ENCODE measurements at regions not wholly inside any gene's neighbourhood (a gene's known extent, or its start where the extent isn't known, plus 50 kb on each side); places are given as distances from the start of the nearest gene placed in this dataset.

- no peak for DNase-seq (ENCODE audit: low spot score)
Measured at GRCh38 chr11:116096272-116096995, 592.2 kb upstream of the CADM1 start.

DNA sequence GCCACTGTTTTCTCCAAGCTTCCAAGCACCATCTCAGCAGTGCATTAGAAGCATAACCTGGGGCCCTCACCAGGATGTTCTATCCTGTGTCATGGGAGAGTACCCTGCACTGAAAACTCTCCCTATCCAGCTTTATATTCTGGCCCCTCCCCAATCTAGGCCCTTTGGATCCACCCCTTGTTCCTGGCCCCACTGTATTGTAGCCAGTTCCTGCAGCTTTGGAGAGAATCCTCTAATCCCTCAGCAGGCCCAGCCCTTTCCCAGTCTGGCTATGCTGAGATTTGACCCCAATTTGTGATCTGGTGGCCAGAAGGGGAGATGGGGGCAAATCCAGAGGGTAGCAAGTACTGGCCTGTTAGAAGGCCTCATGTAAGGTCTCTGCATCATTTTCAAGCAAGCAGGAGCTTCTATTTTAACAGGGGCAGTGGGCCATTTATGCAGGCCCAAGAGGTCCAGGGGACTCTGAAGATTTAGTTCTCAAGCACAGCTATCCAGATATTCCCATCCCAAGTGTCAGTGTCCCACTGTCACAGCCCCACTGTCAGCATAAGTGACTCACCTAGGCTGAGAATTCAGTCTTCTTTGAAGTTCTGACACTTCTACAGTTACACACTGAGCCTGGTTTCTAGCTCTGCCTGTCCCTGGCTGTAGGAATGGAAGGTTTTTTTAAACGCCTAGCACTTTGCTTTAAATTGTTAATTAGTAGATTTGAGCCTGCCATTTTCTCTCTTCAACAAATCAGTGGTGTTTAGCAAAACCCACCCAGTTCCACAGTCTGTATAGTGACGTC lies 589.5 kb upstream of the CADM1 start:
- no peak for DNase-seq (ENCODE audit: low spot score)

GRCh38 chr11:116093065-116093464 lies 588.9 kb upstream of the CADM1 start:
- no peak for DNase-seq (ENCODE audit: low spot score)

- DNase-seq (ENCODE audit: low spot score): no peak
Measured at GRCh38 chr11:116086426-116086825, 582.2 kb upstream of the CADM1 start.

GRCh38 chr11:116085031-116085635 lies 580.9 kb upstream of the CADM1 start:
- DNase-seq (ENCODE audit: low spot score): no peak

DNA sequence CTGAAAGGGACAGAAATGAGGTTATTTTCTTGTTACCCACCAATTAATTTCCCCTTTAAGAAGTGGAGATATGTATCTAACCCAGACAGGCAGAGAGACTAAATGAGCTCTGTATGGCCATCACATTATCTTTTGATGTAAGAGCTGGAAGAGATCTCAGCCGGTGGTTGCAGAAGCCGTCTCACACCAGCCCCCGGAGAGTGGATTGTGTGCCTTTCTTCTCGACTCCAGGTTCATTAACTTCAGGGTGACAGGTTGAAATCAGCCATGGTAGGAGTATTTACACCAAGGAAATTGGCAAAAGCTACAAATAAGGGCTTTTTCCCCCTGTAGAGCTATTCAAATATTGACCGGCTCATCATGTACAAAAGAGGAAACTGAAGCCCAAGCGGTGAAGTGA lies 580.3 kb upstream of the CADM1 start:
- DNase-seq (ENCODE audit: low spot score): no peak

- no peak for DNase-seq (ENCODE audit: low spot score)
Measured at GRCh38 chr11:116082256-116082655, 578.0 kb upstream of the CADM1 start.

GRCh38 chr11:116079580-116079979 lies 575.4 kb upstream of the CADM1 start:
- no peak for DNase-seq (ENCODE audit: low spot score)

- no peak for DNase-seq (ENCODE audit: low spot score)
Measured at GRCh38 chr11:116078101-116078591, 573.9 kb upstream of the CADM1 start.

DNA sequence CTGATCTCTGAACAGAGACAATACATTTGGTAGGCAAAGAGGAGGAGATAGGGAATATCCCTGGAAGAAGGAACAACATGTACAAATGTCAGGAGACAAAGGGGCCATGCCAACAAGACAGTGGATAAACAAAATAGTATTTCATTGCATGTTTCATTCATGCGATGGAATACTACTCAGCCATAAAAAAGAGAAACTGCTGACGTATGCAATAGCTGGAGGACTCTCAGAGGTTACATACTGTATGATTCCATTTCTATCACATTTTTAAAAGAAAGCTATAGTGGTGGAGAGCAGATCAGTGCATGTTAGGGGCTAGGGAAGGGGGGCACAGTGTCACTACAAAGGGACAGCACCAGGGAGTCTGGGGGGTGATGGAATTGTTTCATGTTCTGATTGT lies 572.9 kb upstream of the CADM1 start:
- no peak for DNase-seq (ENCODE audit: low spot score)

DNA sequence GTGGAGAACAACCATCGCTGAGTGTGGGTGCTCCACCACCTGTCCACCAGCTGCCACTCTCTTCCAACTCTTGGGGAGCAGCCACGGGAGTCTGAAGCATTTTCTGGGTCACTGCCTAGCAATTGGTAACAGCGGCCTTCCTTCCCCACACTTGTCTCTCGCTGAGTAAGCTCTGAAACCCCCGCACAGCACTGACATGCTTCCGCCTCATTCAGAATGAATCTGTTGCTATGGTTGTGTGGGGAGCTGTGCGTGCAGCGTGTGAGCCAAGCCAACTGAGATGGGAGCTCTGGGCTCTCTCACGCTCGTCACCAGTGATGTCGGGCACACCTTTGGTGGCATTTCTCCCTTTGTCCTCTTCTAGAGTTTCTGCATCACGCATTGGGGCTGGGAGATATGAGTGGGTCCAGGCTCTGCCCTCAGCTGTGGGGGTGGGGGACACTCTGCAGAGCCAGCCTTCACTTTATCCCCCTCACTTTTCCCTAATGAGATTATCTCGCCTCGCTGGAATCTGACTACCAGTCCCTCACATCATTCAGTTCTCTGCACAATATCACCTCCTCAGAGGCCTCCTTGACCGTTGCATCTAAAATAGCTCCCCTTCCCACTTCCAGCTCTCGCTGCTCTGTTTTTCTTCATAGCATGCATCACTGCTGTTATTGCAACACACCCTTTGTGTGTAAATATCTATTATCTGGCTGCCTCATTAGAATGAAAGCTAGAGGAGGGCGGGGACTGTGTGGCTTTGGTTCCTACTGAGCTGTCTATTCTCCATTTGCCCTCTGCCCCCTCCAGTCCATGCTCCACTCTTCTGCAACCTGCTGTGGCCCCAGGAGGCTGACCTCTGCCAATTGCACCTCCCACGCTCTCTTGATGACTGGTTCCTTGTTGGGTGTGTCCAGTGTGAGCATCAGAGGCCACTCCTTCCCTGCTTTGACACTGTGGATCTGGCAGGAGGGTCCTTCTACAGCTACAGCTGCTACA lies 569.9 kb upstream of the CADM1 start:
- DNase-seq (ENCODE audit: low spot score): no peak

DNA sequence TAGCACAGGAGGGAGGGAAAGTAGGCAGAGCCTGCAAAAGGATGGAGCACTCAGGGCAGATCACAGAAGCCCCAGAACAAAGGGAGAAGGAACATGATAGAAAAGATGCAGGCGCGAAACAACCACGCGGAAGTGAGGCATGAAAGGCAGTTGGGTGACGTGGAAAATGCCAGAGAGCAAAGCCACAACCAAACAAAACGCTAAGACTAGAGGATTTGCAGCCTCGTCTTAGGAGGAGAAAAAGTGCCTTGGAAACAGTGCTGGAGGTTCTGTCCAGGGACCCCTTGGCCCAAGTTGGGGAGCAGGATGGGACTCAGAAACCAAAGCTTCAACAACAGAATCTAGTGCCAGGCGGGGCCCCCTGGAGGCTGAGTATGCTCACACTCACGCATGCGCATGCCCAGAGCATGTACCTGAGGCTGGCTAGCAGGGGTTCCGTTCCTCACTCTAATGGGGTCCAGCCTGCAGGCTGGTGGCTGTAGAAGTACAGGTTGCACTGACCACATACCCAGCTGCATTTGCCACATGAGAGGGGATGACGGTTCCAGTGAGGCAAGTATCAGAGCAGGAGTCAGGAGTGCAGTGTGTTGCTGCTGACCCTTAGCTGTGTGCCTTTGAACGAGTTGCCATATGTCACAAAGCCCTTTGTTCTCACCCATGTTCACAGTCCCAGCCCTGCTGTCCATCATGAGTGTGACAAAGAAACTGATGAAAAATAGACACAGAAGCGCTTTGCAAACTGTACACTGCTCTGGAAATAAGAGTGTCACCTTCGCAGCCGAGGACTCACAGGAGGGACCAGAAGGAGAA lies 568.6 kb upstream of the CADM1 start:
- no peak for DNase-seq (ENCODE audit: low spot score)

GRCh38 chr11:116072133-116072532 lies 567.9 kb upstream of the CADM1 start:
- no peak for DNase-seq (ENCODE audit: low spot score)

DNA sequence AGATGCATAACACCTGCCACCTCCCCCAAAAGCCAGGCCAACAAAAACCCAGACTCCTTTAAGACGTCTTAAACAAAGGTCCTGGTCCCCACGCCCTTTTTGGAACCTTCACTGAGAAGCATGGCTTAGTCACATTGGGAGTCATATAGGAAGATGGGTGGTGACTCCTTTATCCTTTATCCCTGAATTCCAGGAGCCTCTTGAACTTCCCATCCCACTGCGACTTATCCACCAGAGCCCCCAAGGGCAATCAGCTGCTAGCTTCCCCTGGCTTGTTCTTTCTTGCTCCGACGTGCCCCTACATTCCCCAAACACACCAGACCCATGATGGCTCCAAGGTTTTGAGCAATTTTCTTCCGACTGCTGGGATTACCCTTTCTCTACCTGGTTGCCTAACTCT lies 567.0 kb upstream of the CADM1 start:
- no peak for DNase-seq (ENCODE audit: low spot score)

DNA sequence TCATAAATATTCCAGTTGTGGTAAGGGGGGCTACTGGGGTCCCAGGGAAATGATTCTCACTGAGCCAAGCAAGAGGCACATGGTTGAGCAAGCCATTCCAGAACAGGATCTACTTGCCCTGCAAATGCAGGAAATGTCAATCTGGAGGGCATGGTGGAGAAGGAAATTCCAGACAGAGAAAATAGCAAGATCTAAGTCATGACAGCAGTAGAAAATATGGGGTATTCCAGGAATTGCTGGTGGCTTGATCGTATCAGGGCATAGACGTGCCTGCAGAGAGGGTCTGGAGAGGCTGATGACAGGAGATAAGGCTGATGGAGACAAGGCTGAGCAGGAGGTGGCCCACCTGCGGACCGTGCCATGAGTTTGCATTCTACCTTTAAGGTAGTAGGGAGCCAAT lies 566.3 kb upstream of the CADM1 start:
- no peak for DNase-seq (ENCODE audit: low spot score)

DNA sequence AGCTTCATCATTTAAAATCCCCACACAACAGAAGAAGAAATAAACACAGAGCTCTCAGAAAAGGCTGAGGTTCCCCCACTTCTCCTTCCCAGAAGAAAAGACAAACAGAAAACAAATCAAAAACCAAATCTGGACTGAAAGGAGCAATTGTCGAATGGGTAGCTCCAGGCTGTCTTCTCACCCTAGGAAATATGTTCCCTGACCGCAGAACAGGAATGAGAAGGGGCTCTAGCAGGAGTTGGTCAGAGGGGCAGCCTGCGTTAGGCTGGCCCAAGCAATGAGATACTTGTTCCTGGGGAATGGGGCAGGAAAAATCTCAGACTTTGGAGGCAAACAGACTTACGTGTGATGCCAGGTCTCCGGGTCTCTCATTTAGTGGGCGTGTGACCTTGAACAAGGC lies 562.6 kb upstream of the CADM1 start:
- DNase-seq (ENCODE audit: low spot score): no peak

DNA sequence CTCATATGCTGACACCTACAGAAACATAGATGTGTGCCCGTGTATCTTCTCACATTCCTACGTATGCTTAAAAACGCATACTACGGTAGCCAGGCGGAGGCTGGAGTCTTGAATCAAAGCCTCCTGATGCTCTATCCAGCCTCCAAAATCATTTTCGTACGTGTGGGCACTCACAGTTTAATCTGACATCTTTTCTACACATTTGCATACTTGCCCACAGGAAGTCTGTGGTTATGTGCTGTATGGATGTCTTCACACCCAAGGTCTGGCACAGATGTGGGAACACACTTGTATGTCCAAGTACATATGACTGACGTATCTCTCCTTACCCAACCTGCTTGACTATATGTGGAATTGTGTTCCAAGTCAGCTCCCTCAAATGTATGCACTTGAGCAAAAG lies 561.8 kb upstream of the CADM1 start:
- no peak for DNase-seq (ENCODE audit: low spot score)

DNA sequence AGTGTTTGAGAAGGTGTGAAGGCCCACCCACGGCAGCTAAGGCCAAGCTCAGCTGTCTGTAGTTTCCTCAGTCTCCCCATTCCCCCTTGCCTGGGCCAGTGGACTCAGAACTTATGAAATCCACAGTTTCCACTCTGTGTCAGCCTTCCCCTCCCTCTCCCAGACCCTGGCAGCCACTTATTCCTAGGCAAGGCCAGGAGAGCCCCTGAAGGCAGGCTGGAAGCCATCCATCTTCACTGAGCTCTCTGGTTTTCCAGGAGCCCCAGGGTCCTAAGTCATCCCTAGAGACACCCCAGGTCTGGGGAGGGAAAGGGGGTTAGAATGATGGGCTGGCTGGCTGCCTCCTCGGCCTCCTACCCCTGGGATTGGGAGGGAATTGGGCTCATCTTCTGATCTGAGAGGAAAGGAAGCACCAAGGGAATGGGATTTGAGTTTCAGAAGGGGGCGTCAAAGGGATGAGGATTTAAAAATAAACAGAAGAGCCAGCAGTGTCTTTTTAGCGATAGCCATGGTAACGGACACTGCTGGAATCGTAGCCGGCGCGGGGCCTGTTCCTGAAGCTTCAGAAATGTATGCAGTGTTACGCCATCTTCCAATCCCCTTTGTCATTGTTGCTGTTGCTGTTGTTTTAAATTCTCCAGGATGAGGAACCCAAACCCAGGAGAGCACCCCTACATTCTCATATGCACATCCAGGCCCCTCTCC lies 561.1 kb upstream of the CADM1 start:
- DNase-seq (ENCODE audit: low spot score): no peak

GRCh38 chr11:116062490-116063171 lies 558.4 kb upstream of the CADM1 start:
- no peak for DNase-seq (ENCODE audit: low spot score)
